HG03520 (cell line): ENCODE measurements at regions not wholly inside any gene's neighbourhood (a gene's known extent, or its start where the extent isn't known, plus 50 kb on each side); places are given as distances from the start of the nearest gene placed in this dataset.

ENCODE experiments used
- ATAC-seq: cut with Tn5 transposase; IDR thresholded peaks from one replicate; pipeline ENCODE4 v1.9.1; 2021; ENCODE audit warnings: mild to moderate bottlenecking, moderate library complexity; ENCODE audit not compliant: unreplicated experiment

DNA sequence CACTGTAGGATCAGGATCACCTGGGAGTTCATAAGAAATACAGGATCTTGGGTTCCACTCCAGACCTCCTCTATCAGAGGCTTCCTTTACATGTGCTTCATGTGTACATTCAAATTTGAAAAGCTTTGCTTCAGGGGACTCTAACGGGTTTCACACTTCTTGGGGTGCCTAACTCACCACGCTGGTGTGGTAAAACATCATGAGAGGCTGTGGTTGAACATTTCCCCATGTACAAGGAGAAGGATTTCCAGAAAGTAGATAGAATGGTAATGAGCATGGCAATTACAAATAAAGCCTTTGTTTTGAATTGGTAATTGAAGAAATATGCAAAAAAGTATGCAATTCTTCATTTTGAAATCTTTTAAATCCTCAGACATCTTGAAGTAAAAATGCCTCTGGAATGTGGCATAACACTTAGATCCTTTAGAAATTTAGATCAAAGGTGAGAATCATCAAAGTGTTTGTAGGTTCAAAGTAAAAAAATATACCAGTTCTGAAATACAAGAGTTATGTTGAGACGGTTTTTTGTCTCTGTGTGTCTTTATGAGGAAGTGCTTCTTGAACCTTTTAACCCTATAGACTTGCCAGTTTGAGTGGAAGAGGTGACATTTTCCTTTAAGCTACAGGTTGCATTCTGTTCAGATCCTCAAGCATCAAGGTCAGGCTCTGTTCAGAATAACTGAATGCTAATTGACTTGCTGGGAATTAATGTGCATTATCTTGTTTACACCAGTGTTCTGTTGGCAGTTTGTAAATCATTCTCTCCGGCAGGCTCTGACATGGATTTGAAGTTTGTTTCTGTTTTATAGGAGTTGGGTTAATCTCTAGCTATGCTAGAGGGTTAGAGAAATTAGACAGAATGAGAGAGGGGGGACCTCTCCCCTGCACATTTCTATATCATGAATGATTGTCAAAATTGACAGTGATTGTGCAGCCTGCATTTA is 415.3 kb downstream of the MAN2A1 start:
- ATAC-seq = no peak

DNA sequence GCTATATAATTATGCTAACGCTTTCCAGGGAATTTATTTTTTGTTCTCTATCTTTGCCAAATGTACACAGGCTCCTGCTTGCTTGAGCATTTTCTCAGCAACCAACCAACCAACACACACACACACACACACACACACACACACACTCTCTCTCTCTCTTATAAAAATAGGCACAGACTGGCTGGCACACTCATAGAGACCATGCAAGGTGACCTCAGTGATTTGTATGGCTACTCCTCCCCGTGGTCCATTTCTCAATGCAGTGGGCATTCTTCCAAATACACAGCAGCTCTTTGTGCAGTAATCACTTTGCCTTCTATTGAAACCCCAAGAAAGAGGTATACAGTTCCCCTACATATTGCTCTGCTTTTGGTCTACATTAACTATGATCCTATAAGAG is 416.0 kb downstream of the MAN2A1 start:
- no peak for ATAC-seq

DNA sequence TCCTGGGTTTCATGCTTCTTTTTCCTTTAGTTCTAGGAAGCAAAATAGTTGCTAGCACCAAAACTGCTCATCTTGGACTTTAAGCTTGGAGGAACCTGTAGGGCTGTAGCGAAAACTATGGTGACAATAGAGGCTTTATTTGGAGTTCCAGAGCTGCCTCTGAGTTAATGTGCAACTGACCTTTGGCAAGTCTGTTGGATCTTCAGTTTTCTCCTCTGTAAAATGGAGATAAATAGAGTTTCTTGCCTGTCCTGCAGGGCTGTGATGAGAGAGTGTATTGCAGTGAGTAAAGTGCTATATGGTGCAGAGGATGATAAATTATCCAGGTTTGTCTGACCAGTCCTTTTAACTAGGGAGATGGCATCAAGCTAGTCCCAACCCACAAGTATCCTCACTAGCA is 417.0 kb downstream of the MAN2A1 start:
- ATAC-seq = no peak

DNA sequence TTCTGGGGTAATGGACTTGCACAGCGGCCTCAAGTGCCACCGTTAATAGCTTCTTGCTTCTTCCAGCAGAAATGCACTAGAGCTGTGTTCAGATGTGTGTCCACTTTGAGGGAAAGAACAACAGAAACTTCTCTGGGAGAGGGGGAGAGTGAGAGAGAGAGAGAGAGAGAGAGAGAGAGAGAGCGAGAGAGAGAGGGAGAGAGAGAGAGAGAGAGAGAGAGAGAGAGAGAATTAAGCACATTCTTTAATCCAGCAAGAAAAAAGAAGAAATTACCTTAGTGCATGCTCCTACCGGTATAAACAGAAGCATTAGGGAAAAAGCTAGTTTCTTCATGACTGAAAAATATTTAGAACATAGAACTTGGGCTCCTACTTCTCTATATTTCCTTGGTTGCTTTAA is 418.8 kb downstream of the MAN2A1 start:
- ATAC-seq = no peak

DNA sequence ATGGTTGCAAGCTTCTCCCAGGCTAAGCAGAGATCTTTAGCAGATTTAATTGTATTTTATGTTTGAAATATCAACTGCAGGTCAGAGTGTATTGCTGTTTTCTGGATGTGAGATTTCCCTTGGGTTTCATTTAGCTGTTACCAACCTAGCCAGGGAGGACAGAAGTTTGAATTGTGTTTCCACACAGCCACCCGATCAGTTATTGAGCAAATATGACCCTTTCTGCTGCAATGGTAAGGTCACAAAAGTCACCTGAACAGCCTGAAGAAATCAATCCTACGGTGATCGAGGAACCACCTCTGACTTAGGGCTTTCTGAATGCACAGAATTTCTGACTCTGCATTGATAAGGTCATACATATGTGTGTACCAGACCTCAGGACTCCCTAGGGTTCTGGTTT is 419.9 kb downstream of the MAN2A1 start:
- no peak for ATAC-seq

DNA sequence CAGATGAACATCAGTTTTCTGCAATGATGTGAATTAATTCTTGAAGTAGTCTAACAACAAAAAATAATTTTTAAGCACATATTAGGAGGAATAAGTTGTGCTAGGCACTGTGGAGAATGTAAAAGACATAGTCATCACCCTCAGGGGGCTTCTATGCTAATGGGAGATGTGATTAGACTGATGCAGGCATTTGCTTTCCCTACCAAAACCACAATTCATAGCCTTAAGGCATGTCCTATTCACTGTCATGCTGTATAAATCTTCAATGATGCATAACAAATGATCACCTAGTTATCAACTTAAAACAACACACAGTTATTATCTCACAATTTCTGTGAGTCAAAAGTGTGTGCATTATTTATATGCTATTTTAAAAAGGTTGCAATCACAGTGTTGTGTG is 422.6 kb downstream of the MAN2A1 start:
- no peak for ATAC-seq

DNA sequence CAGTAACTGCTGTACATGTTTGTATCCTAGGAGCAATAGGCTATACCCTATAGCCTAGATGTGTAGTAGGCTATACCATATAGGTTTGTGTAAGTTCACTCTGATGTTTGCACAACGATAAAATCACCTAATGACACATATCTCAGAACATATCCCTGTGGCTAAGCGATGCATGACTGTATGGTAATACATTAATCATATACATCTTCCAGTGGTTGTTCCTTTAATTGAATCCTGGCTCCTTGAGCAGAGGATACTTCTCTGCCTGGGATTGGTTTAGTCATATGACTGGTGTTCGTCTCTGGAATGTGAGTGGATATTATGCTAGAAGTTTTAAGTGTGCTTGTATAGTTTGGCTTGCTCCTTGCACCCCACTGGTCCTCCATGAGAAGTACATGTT is 425.8 kb downstream of the MAN2A1 start:
- ATAC-seq = no peak

DNA sequence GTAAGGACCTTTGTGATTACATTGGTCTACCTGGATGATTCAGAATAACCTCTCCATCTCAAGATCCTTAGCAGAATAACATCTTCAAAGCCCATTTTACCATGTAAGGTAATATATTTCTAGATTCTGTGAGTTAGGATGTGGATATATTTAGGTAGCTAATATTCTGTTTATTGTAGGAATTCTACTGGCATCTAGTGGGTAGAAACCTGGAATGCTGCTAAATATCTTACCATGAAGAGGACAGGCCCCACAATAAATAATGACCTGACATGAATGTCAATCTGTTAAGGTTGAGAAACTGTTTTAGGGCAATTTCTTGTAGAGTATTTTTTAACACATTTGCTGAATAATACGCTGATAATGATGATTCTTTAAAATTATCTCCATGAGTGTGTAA is 426.8 kb downstream of the MAN2A1 start:
- no peak for ATAC-seq

DNA sequence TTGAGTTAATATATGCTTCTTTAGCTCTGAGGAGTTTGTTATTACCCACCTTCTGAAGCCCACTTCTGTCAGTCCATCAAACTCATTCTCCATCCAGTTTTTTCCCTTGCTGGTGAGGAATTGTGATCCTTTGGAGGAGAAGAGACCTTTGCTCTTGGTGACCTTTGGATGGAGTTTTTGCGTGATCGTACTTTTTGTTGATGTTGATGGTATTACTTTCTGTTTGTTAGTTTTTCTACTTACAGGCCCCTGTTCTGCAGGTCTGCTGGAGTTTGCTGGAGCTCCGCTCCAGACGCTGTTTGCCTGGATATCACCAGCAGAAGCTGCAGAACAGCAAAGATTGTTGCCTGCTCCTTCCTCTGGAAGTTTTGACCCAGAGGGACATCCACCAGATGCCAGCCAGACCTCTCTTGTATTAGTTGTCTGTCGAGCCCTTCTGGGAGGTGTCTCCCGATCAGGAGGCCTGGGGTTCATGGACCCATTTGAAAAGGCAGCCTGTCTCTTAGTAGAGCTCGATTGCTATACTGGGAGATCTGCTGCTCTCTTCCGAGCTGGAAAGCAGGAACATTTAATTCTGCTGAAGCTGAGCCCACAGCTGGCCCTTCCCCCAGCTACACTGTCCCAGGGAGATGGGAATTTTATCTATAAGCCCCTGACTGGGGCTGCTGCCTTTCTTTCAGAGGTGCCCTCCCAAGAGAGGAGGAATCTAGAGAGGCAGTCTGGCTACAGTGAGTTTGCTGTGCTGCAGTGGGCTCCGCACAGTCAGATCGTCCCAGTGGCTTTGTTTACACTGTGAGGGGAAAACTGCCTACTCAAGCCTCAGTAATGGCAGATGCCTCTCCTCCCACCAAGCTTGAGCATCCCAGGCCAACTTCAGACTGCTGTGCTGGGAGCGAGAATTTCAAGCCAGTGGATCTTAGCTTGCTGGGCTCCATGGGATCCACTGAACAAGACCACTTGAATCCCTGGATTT is 445.5 kb downstream of the MAN2A1 start:
- no peak for ATAC-seq

DNA sequence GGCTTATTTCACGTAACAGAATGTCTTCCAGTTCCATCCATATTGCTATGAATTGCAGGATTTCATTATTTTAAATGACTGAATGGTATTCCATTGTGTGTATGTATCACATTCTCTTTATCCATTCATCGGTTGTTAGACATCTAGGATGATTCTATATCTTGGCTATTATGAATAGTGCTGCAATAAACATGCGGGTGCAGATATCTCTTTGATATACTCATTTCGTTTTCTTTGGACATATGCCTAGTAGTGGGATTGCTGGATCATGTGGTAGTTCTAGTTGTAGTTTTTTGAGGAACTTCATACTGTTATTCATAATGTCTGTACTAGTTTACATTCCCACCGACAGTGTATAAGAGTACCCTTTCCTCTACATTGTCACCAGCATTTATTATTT is 460.5 kb downstream of the MAN2A1 start:
- no peak for ATAC-seq

DNA sequence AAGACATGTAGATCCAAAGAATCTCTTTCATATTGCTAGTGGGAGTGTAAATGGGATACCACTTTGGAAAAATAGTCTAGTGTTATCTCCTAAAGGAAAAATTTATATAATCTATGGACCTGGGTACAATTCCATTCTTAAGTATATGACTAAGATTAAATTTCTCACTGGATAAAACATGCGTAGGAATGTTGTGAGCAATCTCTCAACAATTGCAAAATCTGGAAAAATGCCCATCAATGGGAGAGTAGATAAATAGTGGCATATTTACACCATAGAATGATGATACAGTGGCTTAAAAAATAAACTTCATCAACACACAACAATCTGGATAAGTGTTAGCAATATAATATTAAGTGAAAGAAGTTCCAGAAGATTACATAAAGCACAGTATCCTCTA is 469.5 kb downstream of the MAN2A1 start:
- no peak for ATAC-seq

DNA sequence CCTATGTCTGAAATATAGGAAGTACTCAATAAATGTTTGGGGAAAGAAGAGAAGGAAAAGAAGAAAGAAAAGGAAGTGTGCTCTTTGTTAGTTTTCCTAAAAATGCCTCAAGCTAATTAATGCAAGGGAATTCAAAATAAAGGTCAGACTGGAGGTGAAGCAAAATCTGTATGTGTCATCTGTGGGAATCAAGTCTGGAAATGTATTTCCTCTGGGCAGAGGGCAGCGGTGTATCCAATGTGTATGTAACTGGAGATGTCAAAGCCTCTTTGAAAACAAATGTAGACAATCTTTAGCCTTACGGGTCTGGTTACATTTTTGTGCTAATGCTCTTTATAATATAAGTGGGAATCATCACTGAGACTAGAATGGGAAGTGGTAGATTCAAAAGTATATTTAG is 471.4 kb downstream of the MAN2A1 start:
- no peak for ATAC-seq

DNA sequence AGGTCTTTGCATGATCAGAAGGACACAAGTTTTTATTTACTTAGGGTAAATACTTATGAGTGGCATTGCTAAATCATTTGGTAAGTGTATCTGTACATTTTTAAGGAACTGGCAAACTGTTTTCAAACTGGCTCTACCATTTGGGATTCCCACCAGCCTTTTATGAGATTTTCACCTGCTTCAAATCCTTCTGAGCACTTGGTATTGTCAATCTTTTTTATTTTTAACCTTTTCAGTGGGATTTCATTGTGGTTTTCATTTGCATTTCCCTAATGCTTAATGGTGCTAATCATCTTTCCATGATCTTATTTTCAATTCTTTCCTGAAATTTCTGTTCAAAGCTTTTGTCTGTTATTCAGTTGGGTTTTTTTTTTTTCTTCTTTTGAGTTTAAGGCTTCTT is 475.6 kb downstream of the MAN2A1 start:
- no peak for ATAC-seq

DNA sequence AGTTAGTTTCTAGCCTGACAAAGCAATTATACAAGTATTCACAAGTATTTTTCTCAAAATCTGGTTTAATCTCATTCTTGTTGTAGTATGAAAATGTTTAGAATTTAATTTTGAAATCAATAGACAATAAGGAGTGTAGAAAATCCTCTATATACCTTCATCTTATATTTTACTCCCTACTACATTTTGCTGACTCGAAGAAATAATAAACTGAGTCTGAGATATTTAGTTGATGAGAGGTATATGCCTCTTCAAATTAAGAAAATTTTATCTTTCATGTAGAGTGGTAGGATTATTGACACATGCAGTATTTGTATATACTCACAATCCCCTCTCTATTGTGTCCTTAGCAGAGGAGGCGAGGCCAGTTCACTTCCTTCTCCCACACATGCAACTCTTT is 477.7 kb downstream of the MAN2A1 start:
- ATAC-seq = no peak

DNA sequence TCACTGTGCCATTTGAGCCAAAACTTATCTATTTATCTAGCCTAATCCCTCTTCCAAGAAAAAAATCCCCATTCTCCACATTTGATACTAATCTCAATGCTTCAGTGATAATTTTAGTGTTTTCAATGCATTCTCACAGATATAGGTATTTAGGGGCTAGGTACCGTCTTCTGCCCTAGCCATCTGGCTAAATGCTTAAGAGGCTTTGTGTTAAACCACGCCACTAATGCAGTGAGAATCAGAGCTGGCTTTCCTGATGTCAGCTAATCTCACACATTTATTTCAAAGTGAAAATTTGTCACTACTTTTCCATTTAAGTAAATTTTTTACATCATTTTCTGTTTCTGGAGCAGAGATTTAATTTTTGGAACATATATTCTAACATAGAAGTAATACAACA is 479.7 kb downstream of the MAN2A1 start:
- ATAC-seq = no peak

DNA sequence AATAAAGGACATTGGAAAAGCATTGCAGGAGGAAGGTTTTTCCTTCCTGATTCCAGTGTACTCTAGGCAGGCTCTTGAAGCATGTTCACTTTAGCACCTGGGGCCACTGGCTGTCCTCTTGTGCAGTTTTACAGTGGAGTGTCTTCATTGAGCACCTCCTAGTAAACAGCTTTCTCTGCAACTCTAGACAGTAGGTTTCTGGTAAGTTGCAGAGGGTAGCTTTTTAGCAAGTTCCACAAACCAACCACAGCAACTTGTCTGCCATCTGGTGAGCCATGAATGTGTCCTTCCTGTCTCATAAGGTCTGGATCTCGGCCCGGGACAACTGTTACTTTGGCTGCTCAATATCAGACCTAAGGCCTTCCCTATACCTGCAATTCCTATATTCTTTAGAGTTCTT is 488.0 kb downstream of the MAN2A1 start:
- ATAC-seq = no peak

DNA sequence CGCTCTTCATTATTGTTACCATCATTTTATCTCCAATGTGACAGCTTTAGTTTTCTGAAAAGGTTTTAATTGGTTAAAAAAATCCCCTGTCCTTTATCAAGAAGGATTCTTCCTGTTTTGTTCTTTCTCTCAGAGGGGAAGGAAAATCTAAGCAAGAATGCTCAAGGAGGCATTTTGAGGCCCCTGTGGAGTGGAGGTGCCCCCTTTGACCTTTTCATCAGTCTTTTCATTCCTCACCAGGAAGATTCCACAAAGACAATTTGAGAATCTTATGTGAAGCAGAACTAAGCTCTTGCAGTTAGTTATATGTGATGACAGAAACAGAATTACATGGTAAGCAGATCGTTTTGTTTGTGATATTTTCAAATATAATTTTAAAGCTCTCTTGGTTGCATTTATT is 489.6 kb downstream of the MAN2A1 start:
- ATAC-seq = no peak

DNA sequence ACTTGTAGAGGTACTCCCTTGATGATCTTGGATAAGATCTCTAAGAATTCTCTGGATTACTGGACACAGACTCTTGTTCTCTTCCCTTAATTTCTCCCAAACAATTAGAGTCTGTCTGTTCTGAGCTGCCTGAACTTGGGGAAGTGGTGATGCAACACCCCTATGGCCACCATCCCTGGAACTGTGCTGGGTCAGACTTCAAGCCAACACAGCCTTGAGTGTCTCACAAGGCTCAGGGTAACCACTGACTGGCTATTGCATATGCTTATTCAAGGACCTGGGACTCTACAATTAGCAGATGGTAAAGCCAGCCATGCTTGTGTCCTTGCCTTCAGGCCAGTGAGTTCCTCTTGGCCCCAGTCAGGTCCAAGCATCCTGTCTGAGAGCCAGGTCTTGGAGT is 504.5 kb downstream of the MAN2A1 start:
- ATAC-seq = no peak

DNA sequence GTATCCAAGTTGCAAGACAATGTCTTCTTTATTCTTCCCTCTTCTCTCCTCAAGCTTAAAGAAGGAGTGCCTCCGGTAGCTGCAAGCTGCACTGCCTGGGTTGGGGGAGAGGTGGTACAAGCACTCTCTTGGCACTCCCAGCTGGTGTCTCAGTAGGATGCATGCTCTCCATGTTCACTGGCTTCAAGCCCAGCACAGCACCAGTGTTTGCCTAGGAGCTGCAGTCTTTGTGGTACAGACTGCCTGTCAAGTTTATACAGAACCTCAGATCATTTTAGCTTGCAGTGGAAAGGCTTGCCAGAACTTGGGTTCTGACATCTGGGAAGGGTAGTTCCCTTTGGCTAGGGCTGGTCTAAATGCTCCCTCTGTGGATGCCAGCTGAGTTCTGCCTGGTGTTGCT is 505.6 kb downstream of the MAN2A1 start:
- ATAC-seq = no peak

DNA sequence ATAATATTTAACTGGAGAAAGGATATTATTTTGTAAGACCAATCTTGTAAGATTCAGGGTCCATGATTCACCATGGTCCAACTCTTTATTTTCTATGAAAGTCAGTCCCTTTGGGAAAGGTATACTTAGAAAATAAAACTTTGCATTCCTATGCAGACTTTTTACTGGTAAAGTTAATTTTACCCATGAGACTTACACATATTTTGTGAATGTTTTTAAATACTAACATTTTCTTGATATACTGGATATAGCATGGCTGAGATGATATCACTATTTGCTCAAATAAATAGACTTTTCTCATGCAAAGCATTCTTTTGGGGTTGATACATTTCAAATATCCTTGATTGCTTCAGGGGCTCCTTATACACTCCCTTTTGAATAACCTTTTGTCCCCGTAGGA is 512.1 kb downstream of the MAN2A1 start:
- no peak for ATAC-seq

DNA sequence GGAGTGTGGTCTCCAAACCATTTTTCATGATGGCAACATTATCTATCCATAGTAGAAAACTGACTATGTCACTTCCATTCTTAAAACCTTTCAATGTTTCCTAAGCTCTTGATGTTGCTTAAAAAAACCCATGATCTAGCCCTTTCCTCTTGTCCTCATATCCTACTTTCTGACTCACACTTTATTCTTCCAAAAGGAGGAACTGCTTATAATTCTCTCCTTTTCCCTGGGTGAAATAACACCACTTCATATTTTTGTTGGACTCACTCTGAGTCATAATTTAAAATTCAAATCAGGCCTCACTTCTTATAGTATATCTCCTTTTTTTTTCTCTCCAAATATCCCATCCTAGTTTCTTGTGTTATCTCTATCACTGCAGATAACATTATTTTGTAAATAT is 513.9 kb downstream of the MAN2A1 start:
- no peak for ATAC-seq

DNA sequence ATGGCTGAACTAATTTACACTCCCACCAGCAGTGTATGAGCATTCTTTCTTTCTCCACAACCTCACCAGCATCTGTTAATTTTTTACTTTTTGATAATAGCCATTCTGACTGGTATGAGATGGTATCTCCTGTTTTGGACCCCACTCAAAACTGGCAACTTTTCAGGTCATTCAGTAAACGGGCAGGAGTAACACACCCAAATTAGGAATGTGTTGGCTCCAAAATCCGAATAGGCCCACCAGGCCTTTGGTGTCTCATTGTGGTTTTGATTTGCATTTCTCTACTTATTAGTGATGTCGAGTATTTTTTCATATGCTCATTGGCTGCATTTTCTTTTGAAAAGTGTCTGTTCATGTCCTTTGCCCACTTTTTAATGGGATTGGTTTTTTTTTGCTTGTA is 517.1 kb downstream of the TMEM232 start:
- no peak for ATAC-seq
